GM23338 (cell line): ENCODE measurements at regions not wholly inside any gene's neighbourhood (a gene's known extent, or its start where the extent isn't known, plus 50 kb on each side); places are given as distances from the start of the nearest gene placed in this dataset.

ENCODE experiments used
- ATAC-seq: fragments of 200-7000 bp; cut with Tn5 transposase; 3 replicates; pipeline ENCODE4 v1.9.1; 2020
- DNase-seq: peaks from one replicate; pipeline ENCODE4 v3.0.0-alpha.2; 2015; ENCODE audit warnings: low spot score
- H2AFZ ChIP-seq: fragments of 200-600 bp; sonication (generic); 2 replicates; pipeline ENCODE4 v1.8.0; 2016; ENCODE audit warnings: antibody characterized with exemption, mild to moderate bottlenecking, moderate library complexity
- H3F3A ChIP-seq: fragments of 200-600 bp; sonication (generic); replicated peaks from 2 replicates; pipeline ENCODE4 v1.8.0; 2017; ENCODE audit warnings: antibody characterized with exemption, mixed run types, low read depth
- H3K27ac ChIP-seq: fragments of 200-600 bp; sonication (generic); 2 replicates; pipeline ENCODE4 v1.6.1; 2016; ENCODE audit warnings: low read depth
- H3K27me3 ChIP-seq: fragments of 200-600 bp; sonication (generic); 2 replicates; pipeline ENCODE4 v1.8.0; 2016; ENCODE audit warnings: mild to moderate bottlenecking, mixed run types, moderate library complexity; ENCODE audit not compliant: insufficient read depth
- H3K36me3 ChIP-seq: fragments of 200-600 bp; sonication (generic); 2 replicates; pipeline ENCODE4 v1.8.0; 2016; ENCODE audit warnings: mild to moderate bottlenecking; ENCODE audit not compliant: insufficient read depth
- H3K4me1 ChIP-seq: fragments of 200-600 bp; sonication (generic); 2 replicates; pipeline ENCODE4 v1.8.0; 2016; ENCODE audit warnings: mild to moderate bottlenecking, moderate library complexity; ENCODE audit not compliant: insufficient read depth
- H3K4me2 ChIP-seq: fragments of 200-600 bp; sonication (generic); 2 replicates; pipeline ENCODE4 v1.7.1; 2017; ENCODE audit warnings: mixed run types
- H3K4me3 ChIP-seq: fragments of 200-600 bp; sonication (generic); 2 replicates; pipeline ENCODE4 v1.6.1; 2016; ENCODE audit warnings: mixed run types
- H3K79me2 ChIP-seq: fragments of 200-600 bp; sonication (generic); replicated peaks from 2 replicates; pipeline ENCODE4 v1.8.0; 2017; ENCODE audit warnings: mild to moderate bottlenecking; ENCODE audit not compliant: insufficient read depth
- H3K9me2 ChIP-seq: fragments of 200-600 bp; sonication (generic); 2 replicates; pipeline ENCODE4 v1.8.0; 2017; ENCODE audit not compliant: insufficient read depth
- H4K20me1 ChIP-seq: fragments of 200-600 bp; sonication (generic); replicated peaks from 2 replicates; pipeline ENCODE4 v1.8.0; 2017; ENCODE audit warnings: mild to moderate bottlenecking; ENCODE audit not compliant: insufficient read depth
- H3K27ac Mint-ChIP-seq: 2 replicates; pipeline ENCODE4 v1.8.0; 2020; ENCODE audit warnings: inconsistent platforms, mild to moderate bottlenecking, moderate library complexity, mixed read lengths
- H3K27me3 Mint-ChIP-seq: 3 replicates; pipeline ENCODE4 v1.8.0; 2022; ENCODE audit warnings: low read depth, mild to moderate bottlenecking, moderate library complexity, mixed read lengths, inconsistent platforms; ENCODE audit not compliant: insufficient read depth, poor library complexity
- H3K36me3 Mint-ChIP-seq: 3 replicates; pipeline ENCODE4 v1.8.0; 2021; ENCODE audit warnings: low read depth, mild to moderate bottlenecking, inconsistent platforms, moderate library complexity, mixed read lengths
- H3K4me1 Mint-ChIP-seq: 3 replicates; pipeline ENCODE4 v1.8.0; 2020; ENCODE audit warnings: mild to moderate bottlenecking, inconsistent platforms, mixed read lengths
- H3K4me3 Mint-ChIP-seq: 3 replicates; pipeline ENCODE4 v1.8.0; 2021; ENCODE audit warnings: moderate library complexity, mild to moderate bottlenecking, inconsistent platforms, mixed read lengths
- H3K9me3 Mint-ChIP-seq: 3 replicates; pipeline ENCODE4 v1.8.0; 2020; ENCODE audit warnings: moderate library complexity, mild to moderate bottlenecking, inconsistent platforms, mixed read lengths
- CREB1 ChIP-seq: fragments of 250-450 bp; sonication (Bioruptor Pico); IDR thresholded peaks from 2 replicates; pipeline ENCODE4 v1.5.0; 2020; ENCODE audit warnings: low read depth, mild to moderate bottlenecking, moderate library complexity
- CTCF ChIP-seq, 2 experiments: fragments of 200-600 bp in 1 of 2; sonication (generic) in 1 of 2; conservative IDR thresholded peaks; 2 replicates each; pipeline versions ENCODE4 v1.5.1 to v1.6.1; 2016 to 2017; ENCODE audit warnings: antibody characterized with exemption in 2 of 2, low read depth in 2 of 2, mild to moderate bottlenecking in 2 of 2, moderate library complexity in 1 of 2
- ETS1 ChIP-seq: IDR thresholded peaks from 2 replicates; pipeline ENCODE4 v1.6.1; 2016; ENCODE audit warnings: antibody characterized with exemption
- EZH2 ChIP-seq: fragments of 200-600 bp; sonication (generic); IDR thresholded peaks from one replicate; pipeline ENCODE4 v1.8.0; 2017; ENCODE audit warnings: antibody characterized with exemption, mild to moderate bottlenecking, low read depth; ENCODE audit not compliant: unreplicated experiment
- EZH2phosphoT487 ChIP-seq: fragments of 200-600 bp; sonication (generic); IDR thresholded peaks from one replicate; pipeline ENCODE4 v1.8.1; 2018; ENCODE audit warnings: antibody characterized with exemption; ENCODE audit not compliant: unreplicated experiment
- JUNB ChIP-seq: IDR thresholded peaks from one replicate; pipeline ENCODE4 v1.6.1; 2016; ENCODE audit warnings: antibody characterized with exemption; ENCODE audit not compliant: unreplicated experiment
- NANOG ChIP-seq: IDR thresholded peaks from 2 replicates; pipeline ENCODE4 v1.6.1; 2016; ENCODE audit warnings: antibody characterized with exemption, borderline replicate concordance
- POLR2AphosphoS5 ChIP-seq: IDR thresholded peaks from 2 replicates; pipeline ENCODE4 v1.6.1; 2016; ENCODE audit warnings: antibody characterized with exemption, low read depth
- REST ChIP-seq: IDR thresholded peaks from one replicate; pipeline ENCODE4 v1.6.1; 2018; ENCODE audit warnings: antibody characterized with exemption; ENCODE audit not compliant: unreplicated experiment
- STAT1 ChIP-seq: IDR thresholded peaks from one replicate; pipeline ENCODE4 v1.6.1; 2016; ENCODE audit warnings: antibody characterized with exemption; ENCODE audit not compliant: unreplicated experiment
- ZNF114 ChIP-seq: fragments of 250-450 bp; sonication (Bioruptor Pico); IDR thresholded peaks from 2 replicates; pipeline ENCODE4 v1.5.0; 2020; ENCODE audit warnings: mild to moderate bottlenecking, moderate library complexity
- ZNF331 ChIP-seq: fragments of 250-450 bp; sonication (Bioruptor Pico); IDR thresholded peaks from 2 replicates; pipeline ENCODE4 v1.5.0; 2020; ENCODE audit warnings: low read depth, mild to moderate bottlenecking, moderate library complexity
- TF ChIP-seq, protein P1 (sequence below): fragments of 250-450 bp; sonication (Bioruptor Pico); IDR thresholded peaks from 2 replicates; pipeline ENCODE4 v1.5.0; 2020; ENCODE audit warnings: mild to moderate bottlenecking, moderate library complexity

- Histone ChIP-seq H3K4me1 (no peaks in the 10 kb centered on the region), H4K20me1 (no peaks in the 10 kb centered on the region), H3K9me2 (no peaks in the 10 kb centered on the region), H2AFZ (no peak overlapping the region), H3K36me3 (peaks cover 16% of the 10 kb centered on the region; the same call in 1 of the 2 replicates), H3K79me2 (no peaks in the 10 kb centered on the region), H3K4me3 (no peak overlapping the region), H3F3A (no peaks in the 10 kb centered on the region), H3K4me2 (no peak overlapping the region), H3K27me3 (no peaks in the 10 kb centered on the region), H3K27ac (no peak overlapping the region)
- Mint-ChIP-seq H3K27me3 (no peaks in the 10 kb centered on the region), H3K27ac (no peak overlapping the region), H3K36me3 (peaks cover 18% of the 10 kb centered on the region; the same call in 2 of the 3 replicates), H3K4me3 (no peak overlapping the region), H3K9me3 (peaks cover 84% of the 10 kb centered on the region), H3K4me1 (no peaks in the 10 kb centered on the region)
- ATAC-seq (no peak), DNase-seq (no peak)
- TF ChIP-seq EZH2phosphoT487 (no peak), CREB1 (CRISPR knock-in tag) (no peak), JUNB (no peak), POLR2AphosphoS5 (no peak), ZNF331 (CRISPR knock-in tag) (no peak), STAT1 (no peak), ETS1 (no peak), EZH2 (no peak), CTCF (conservative IDR thresholded peaks at IDR 0.05; ENCODE audit: low read depth in 2 of 2) (no peak), NANOG (no peak), ZNF114 (CRISPR knock-in tag) (no peak), REST (no peak)
- TF ChIP-seq, protein P1, sequence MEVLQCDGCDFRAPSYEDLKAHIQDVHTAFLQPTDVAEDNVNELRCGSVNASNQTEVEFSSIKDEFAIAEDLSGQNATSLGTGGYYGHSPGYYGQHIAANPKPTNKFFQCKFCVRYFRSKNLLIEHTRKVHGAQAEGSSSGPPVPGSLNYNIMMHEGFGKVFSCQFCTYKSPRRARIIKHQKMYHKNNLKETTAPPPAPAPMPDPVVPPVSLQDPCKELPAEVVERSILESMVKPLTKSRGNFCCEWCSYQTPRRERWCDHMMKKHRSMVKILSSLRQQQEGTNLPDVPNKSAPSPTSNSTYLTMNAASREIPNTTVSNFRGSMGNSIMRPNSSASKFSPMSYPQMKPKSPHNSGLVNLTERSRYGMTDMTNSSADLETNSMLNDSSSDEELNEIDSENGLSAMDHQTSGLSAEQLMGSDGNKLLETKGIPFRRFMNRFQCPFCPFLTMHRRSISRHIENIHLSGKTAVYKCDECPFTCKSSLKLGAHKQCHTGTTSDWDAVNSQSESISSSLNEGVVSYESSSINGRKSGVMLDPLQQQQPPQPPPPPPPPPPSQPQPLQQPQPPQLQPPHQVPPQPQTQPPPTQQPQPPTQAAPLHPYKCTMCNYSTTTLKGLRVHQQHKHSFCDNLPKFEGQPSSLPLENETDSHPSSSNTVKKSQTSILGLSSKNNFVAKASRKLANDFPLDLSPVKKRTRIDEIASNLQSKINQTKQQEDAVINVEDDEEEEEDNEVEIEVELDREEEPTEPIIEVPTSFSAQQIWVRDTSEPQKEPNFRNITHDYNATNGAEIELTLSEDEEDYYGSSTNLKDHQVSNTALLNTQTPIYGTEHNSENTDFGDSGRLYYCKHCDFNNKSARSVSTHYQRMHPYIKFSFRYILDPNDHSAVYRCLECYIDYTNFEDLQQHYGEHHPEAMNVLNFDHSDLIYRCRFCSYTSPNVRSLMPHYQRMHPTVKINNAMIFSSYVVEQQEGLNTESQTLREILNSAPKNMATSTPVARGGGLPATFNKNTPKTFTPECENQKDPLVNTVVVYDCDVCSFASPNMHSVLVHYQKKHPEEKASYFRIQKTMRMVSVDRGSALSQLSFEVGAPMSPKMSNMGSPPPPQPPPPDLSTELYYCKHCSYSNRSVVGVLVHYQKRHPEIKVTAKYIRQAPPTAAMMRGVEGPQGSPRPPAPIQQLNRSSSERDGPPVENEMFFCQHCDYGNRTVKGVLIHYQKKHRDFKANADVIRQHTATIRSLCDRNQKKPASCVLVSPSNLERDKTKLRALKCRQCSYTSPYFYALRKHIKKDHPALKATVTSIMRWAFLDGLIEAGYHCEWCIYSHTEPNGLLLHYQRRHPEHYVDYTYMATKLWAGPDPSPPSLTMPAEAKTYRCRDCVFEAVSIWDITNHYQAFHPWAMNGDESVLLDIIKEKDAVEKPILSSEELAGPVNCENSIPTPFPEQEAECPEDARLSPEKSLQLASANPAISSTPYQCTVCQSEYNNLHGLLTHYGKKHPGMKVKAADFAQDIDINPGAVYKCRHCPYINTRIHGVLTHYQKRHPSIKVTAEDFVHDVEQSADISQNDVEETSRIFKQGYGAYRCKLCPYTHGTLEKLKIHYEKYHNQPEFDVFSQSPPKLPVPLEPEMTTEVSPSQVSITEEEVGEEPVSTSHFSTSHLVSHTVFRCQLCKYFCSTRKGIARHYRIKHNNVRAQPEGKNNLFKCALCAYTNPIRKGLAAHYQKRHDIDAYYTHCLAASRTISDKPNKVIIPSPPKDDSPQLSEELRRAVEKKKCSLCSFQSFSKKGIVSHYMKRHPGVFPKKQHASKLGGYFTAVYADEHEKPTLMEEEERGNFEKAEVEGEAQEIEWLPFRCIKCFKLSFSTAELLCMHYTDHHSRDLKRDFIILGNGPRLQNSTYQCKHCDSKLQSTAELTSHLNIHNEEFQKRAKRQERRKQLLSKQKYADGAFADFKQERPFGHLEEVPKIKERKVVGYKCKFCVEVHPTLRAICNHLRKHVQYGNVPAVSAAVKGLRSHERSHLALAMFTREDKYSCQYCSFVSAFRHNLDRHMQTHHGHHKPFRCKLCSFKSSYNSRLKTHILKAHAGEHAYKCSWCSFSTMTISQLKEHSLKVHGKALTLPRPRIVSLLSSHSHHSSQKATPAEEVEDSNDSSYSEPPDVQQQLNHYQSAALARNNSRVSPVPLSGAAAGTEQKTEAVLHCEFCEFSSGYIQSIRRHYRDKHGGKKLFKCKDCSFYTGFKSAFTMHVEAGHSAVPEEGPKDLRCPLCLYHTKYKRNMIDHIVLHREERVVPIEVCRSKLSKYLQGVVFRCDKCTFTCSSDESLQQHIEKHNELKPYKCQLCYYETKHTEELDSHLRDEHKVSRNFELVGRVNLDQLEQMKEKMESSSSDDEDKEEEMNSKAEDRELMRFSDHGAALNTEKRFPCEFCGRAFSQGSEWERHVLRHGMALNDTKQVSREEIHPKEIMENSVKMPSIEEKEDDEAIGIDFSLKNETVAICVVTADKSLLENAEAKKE, result no peak
Measured at GRCh38 chr18:71116535-71116934, 827.7 kb downstream of the SOCS6 start.
